Nephron (organoid): ENCODE measurements at regions not wholly inside any gene's neighbourhood (a gene's known extent, or its start where the extent isn't known, plus 50 kb on each side); places are given as distances from the start of the nearest gene placed in this dataset.

Experiments used
- H3K27ac Mint-ChIP-seq, 3 experiments: 2 replicates each; pipeline ENCODE4 v1.8.0; 2020; ENCODE audit warnings: mixed read lengths in 3 of 3, mild to moderate bottlenecking in 2 of 3, moderate library complexity in 1 of 3
- H3K27me3 Mint-ChIP-seq: 2 replicates; pipeline ENCODE4 v1.8.0; 2021; ENCODE audit warnings: low read depth, mild to moderate bottlenecking, moderate library complexity, mixed read lengths
- H3K36me3 Mint-ChIP-seq: 2 replicates; pipeline ENCODE4 v1.8.0; 2020; ENCODE audit warnings: low read depth, mixed read lengths
- H3K4me1 Mint-ChIP-seq: 2 replicates; pipeline ENCODE4 v1.8.0; 2020; ENCODE audit warnings: mixed read lengths
- H3K4me3 Mint-ChIP-seq, 3 experiments: 2 replicates each; pipeline ENCODE4 v1.8.0; 2020; ENCODE audit warnings: mild to moderate bottlenecking in 3 of 3, mixed read lengths in 3 of 3, moderate library complexity in 2 of 3
- H3K9me3 Mint-ChIP-seq: 2 replicates; pipeline ENCODE4 v1.8.0; 2020; ENCODE audit warnings: mixed read lengths
- TF ChIP-seq, protein P1 (sequence below), 3 experiments: fragments of 200-600 bp; sonication (generic); IDR thresholded peaks; one replicate each; pipeline ENCODE4 v1.5.0; 2021; ENCODE audit warnings: antibody characterized with exemption in 3 of 3; ENCODE audit not compliant: unreplicated experiment in 3 of 3

- Mint-ChIP-seq H3K4me3 (no peak overlapping the region), H3K27ac (no peak overlapping the region), H3K27me3 (no peaks in the 10 kb centered on the region), H3K36me3 (no peaks in the 10 kb centered on the region), H3K9me3 (no peaks in the 10 kb centered on the region), H3K4me1 (peaks cover 11% of the 10 kb centered on the region)
- TF ChIP-seq, protein P1, sequence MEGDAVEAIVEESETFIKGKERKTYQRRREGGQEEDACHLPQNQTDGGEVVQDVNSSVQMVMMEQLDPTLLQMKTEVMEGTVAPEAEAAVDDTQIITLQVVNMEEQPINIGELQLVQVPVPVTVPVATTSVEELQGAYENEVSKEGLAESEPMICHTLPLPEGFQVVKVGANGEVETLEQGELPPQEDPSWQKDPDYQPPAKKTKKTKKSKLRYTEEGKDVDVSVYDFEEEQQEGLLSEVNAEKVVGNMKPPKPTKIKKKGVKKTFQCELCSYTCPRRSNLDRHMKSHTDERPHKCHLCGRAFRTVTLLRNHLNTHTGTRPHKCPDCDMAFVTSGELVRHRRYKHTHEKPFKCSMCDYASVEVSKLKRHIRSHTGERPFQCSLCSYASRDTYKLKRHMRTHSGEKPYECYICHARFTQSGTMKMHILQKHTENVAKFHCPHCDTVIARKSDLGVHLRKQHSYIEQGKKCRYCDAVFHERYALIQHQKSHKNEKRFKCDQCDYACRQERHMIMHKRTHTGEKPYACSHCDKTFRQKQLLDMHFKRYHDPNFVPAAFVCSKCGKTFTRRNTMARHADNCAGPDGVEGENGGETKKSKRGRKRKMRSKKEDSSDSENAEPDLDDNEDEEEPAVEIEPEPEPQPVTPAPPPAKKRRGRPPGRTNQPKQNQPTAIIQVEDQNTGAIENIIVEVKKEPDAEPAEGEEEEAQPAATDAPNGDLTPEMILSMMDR (IDR thresholded peaks at IDR 0.05; ENCODE audit: unreplicated experiment in 3 of 3): no peak
These were observed 296.6 kb downstream of the HGF start for GRCh38 chr7:81473236-81473635.

GRCh38 chr7:81470724-81471379, 299.0 kb downstream of the HGF start:
- Mint-ChIP-seq H3K27me3 (no peaks in the 10 kb centered on the region), H3K4me3 (no peak overlapping the region), H3K27ac (no peak overlapping the region), H3K4me1 (peaks cover 11% of the 10 kb centered on the region), H3K9me3 (no peaks in the 10 kb centered on the region), H3K36me3 (no peaks in the 10 kb centered on the region)
- TF ChIP-seq, protein P1 (IDR thresholded peaks at IDR 0.05; ENCODE audit: unreplicated experiment in 3 of 3): no peak

DNA sequence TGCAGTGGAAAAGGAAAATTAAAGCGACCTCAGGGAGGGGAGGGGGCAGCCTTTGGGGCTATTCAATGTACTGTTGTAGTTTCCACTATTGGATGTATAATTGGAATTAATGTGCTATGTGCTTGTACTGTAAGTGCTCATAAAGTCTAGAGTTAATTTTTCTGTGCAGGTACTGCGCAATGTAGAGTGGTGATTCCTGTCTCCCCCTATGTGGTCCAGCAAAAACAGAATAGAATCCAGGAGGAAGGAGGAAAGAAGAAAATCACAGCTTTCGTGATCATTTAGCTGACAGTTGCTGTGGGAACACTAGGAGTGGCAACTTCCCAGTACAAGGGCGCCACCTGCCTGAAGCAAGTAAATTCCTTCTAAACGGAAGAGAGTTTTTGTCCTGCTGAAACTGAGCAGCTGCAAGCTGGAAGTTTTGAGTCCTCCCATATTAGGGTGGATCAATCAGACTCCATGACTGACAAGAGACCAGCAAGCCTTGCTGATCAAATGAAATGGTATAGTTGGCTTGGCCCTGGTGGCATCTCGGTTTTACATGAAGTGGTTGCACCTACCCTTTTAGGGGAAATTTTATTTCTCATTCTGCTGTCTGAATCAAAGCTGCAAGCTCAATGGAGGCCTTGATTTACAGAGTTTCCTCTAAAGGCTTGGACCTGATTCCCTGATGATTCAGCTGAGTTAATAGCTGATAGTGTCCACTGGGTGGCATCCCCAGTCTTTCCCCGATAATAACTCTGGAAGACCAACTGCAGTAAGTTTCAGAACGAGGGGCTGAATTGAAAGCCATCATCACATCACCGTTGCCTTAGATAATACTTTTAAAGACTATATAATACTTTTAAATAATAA, 299.8 kb downstream of the HGF start:
- TF ChIP-seq, protein P1 (IDR thresholded peaks at IDR 0.05; ENCODE audit: unreplicated experiment in 3 of 3): peak; percentile 72 to 82 (median 76)
- Mint-ChIP-seq H3K27me3 (no peaks in the 10 kb centered on the region), H3K4me3 (no peak overlapping the region), H3K27ac (no peak overlapping the region), H3K9me3 (no peaks in the 10 kb centered on the region), H3K4me1 (peaks cover 11% of the 10 kb centered on the region), H3K36me3 (no peaks in the 10 kb centered on the region)

GRCh38 chr7:81469153-81469868, 300.5 kb downstream of the HGF start:
- Mint-ChIP-seq H3K4me1 (peaks cover 11% of the 10 kb centered on the region), H3K9me3 (no peaks in the 10 kb centered on the region), H3K4me3 (no peak overlapping the region), H3K27ac (no peak overlapping the region), H3K36me3 (no peaks in the 10 kb centered on the region), H3K27me3 (no peaks in the 10 kb centered on the region)
- TF ChIP-seq, protein P1 (IDR thresholded peaks at IDR 0.05; ENCODE audit: unreplicated experiment in 3 of 3): no peak

DNA sequence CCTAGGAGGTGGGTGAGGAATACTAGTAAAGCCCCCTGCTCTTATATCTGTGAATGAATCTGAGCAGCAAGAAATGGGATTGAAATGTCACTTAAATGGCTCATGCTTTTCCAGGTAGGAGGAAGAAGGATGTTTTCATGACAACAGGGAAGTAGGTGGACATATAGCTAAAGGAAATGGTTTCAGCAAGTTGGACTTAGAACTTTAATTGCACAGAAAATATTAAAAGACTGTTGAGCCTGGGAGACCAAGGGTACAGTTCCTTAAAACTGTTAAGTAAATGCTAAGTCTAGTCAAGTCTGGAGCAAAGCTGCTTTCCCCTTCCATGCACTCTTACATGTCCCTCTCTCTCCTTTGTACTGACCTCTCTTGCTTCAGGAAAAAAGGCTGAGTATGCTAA, 301.3 kb downstream of the HGF start:
- H3K9me3 Mint-ChIP-seq: no peaks in the 10 kb centered on the region
- no peaks in the 10 kb centered on the region for H3K36me3 Mint-ChIP-seq
- no peak overlapping the region for H3K27ac Mint-ChIP-seq
- peaks cover 11% of the 10 kb centered on the region for H3K4me1 Mint-ChIP-seq
- TF ChIP-seq, protein P1 (IDR thresholded peaks at IDR 0.05; ENCODE audit: unreplicated experiment in 3 of 3): no peak
- H3K27me3 Mint-ChIP-seq: no peaks in the 10 kb centered on the region
- H3K4me3 Mint-ChIP-seq: no peak overlapping the region
